ENCODE measurements at regions not wholly inside any gene's neighbourhood (a gene's known extent, or its start where the extent isn't known, plus 50 kb on each side); places are given as distances from the start of the nearest gene placed in this dataset.
"Not testable (repeated sequence)": the region's sequence is repeated elsewhere in the genome, so short reads cannot be mapped to it uniquely, and the experiment has no call there.

- H3K4me1 ChIP-seq (ENCODE audit: control insufficient read depth, insufficient read depth, low read length); H3K4me3 ChIP-seq (ENCODE audit: low read length); H3K36me3 ChIP-seq (ENCODE audit: control insufficient read depth, insufficient read depth, low read length, severe bottlenecking); H3K27me3 ChIP-seq (replicated peaks; ENCODE audit: control insufficient read depth, insufficient read depth, low read length); H3K9me3 ChIP-seq (ENCODE audit: control insufficient read depth, low read length); DNase-seq (ENCODE audit: low read depth); H3K9ac ChIP-seq (ENCODE audit: low read length): not testable (repeated sequence)
These were observed 80.6 kb upstream of the NBPF20 start for GRCh38 chr1:145505663-145506647.

- not testable (repeated sequence) for H3K36me3 ChIP-seq (ENCODE audit: control insufficient read depth, insufficient read depth, low read length, severe bottlenecking); H3K9me3 ChIP-seq (ENCODE audit: control insufficient read depth, low read length); H3K9ac ChIP-seq (ENCODE audit: low read length); DNase-seq (ENCODE audit: low read depth); H3K4me3 ChIP-seq (ENCODE audit: low read length); H3K27me3 ChIP-seq (replicated peaks; ENCODE audit: control insufficient read depth, insufficient read depth, low read length); H3K4me1 ChIP-seq (ENCODE audit: control insufficient read depth, insufficient read depth, low read length)
These were observed 79.5 kb upstream of the NBPF20 start for GRCh38 chr1:145504834-145505413.

GRCh38 chr1:145504310-145504709, 78.9 kb upstream of the NBPF20 start:
- H3K4me1 ChIP-seq (ENCODE audit: control insufficient read depth, insufficient read depth, low read length); H3K27me3 ChIP-seq (replicated peaks; ENCODE audit: control insufficient read depth, insufficient read depth, low read length); H3K4me3 ChIP-seq (ENCODE audit: low read length); DNase-seq (ENCODE audit: low read depth); H3K9ac ChIP-seq (ENCODE audit: low read length); H3K36me3 ChIP-seq (ENCODE audit: control insufficient read depth, insufficient read depth, low read length, severe bottlenecking); H3K9me3 ChIP-seq (ENCODE audit: control insufficient read depth, low read length): not testable (repeated sequence)

GRCh38 chr1:145500251-145500650, 74.8 kb upstream of the NBPF20 start:
- H3K4me1 ChIP-seq (ENCODE audit: control insufficient read depth, insufficient read depth, low read length); DNase-seq (ENCODE audit: low read depth); H3K36me3 ChIP-seq (ENCODE audit: control insufficient read depth, insufficient read depth, low read length, severe bottlenecking); H3K9ac ChIP-seq (ENCODE audit: low read length); H3K27me3 ChIP-seq (replicated peaks; ENCODE audit: control insufficient read depth, insufficient read depth, low read length); H3K4me3 ChIP-seq (ENCODE audit: low read length); H3K9me3 ChIP-seq (ENCODE audit: control insufficient read depth, low read length): not testable (repeated sequence)

- H3K4me3 ChIP-seq (ENCODE audit: low read length); H3K27me3 ChIP-seq (replicated peaks; ENCODE audit: control insufficient read depth, insufficient read depth, low read length); H3K9ac ChIP-seq (ENCODE audit: low read length); H3K36me3 ChIP-seq (ENCODE audit: control insufficient read depth, insufficient read depth, low read length, severe bottlenecking); H3K4me1 ChIP-seq (ENCODE audit: control insufficient read depth, insufficient read depth, low read length); DNase-seq (ENCODE audit: low read depth); H3K9me3 ChIP-seq (ENCODE audit: control insufficient read depth, low read length): not testable (repeated sequence)
These were observed 69.9 kb upstream of the NBPF20 start for GRCh38 chr1:145495077-145495871.

GRCh38 chr1:145488193-145488933, 63.0 kb upstream of the NBPF20 start:
- not testable (repeated sequence) for H3K4me1 ChIP-seq (ENCODE audit: control insufficient read depth, insufficient read depth, low read length); H3K9ac ChIP-seq (ENCODE audit: low read length); H3K27me3 ChIP-seq (replicated peaks; ENCODE audit: control insufficient read depth, insufficient read depth, low read length); DNase-seq (ENCODE audit: low read depth); H3K9me3 ChIP-seq (ENCODE audit: control insufficient read depth, low read length); H3K36me3 ChIP-seq (ENCODE audit: control insufficient read depth, insufficient read depth, low read length, severe bottlenecking); H3K4me3 ChIP-seq (ENCODE audit: low read length)

- H3K4me3 ChIP-seq (ENCODE audit: low read length), result peak overlapping the region; percentile 52
- H3K9ac ChIP-seq (ENCODE audit: low read length); H3K27me3 ChIP-seq (replicated peaks; ENCODE audit: control insufficient read depth, insufficient read depth, low read length); H3K36me3 ChIP-seq (ENCODE audit: control insufficient read depth, insufficient read depth, low read length, severe bottlenecking); H3K4me1 ChIP-seq (ENCODE audit: control insufficient read depth, insufficient read depth, low read length); H3K9me3 ChIP-seq (ENCODE audit: control insufficient read depth, low read length); DNase-seq (ENCODE audit: low read depth): not testable (repeated sequence)
These were observed 61.8 kb upstream of the NBPF20 start for GRCh38 chr1:145487156-145487555.

- H3K4me1 ChIP-seq (ENCODE audit: control insufficient read depth, insufficient read depth, low read length); H3K9ac ChIP-seq (ENCODE audit: low read length); H3K36me3 ChIP-seq (ENCODE audit: control insufficient read depth, insufficient read depth, low read length, severe bottlenecking); H3K9me3 ChIP-seq (ENCODE audit: control insufficient read depth, low read length); DNase-seq (ENCODE audit: low read depth); H3K27me3 ChIP-seq (replicated peaks; ENCODE audit: control insufficient read depth, insufficient read depth, low read length); H3K4me3 ChIP-seq (ENCODE audit: low read length): not testable (repeated sequence)
These were observed 58.9 kb upstream of the NBPF20 start for GRCh38 chr1:145484257-145484656.

GRCh38 chr1:145482214-145482860, 56.9 kb upstream of the NBPF20 start:
- H3K9me3 ChIP-seq (ENCODE audit: control insufficient read depth, low read length); DNase-seq (ENCODE audit: low read depth); H3K4me1 ChIP-seq (ENCODE audit: control insufficient read depth, insufficient read depth, low read length); H3K27me3 ChIP-seq (replicated peaks; ENCODE audit: control insufficient read depth, insufficient read depth, low read length); H3K4me3 ChIP-seq (ENCODE audit: low read length); H3K36me3 ChIP-seq (ENCODE audit: control insufficient read depth, insufficient read depth, low read length, severe bottlenecking); H3K9ac ChIP-seq (ENCODE audit: low read length): not testable (repeated sequence)

- not testable (repeated sequence) for DNase-seq (ENCODE audit: low read depth); H3K4me1 ChIP-seq (ENCODE audit: control insufficient read depth, insufficient read depth, low read length); H3K36me3 ChIP-seq (ENCODE audit: control insufficient read depth, insufficient read depth, low read length, severe bottlenecking); H3K9ac ChIP-seq (ENCODE audit: low read length); H3K9me3 ChIP-seq (ENCODE audit: control insufficient read depth, low read length); H3K27me3 ChIP-seq (replicated peaks; ENCODE audit: control insufficient read depth, insufficient read depth, low read length)
- H3K4me3 ChIP-seq (ENCODE audit: low read length), result peak overlapping the region; percentile 65
These were observed 50.6 kb upstream of the NBPF20 start for GRCh38 chr1:145475962-145476361.

All from adipocyte (in vitro differentiated cells).